Amygdala (tissue), 56 donors: ENCODE measurements at regions not wholly inside any gene's neighbourhood (a gene's known extent, or its start where the extent isn't known, plus 50 kb on each side); places are given as distances from the start of the nearest gene placed in this dataset.

Experiments
- DNase-seq, 56 donors: peaks; one replicate each; lab custom pipeline; 2025; lab: John Stamatoyannopoulos, UW

DNA sequence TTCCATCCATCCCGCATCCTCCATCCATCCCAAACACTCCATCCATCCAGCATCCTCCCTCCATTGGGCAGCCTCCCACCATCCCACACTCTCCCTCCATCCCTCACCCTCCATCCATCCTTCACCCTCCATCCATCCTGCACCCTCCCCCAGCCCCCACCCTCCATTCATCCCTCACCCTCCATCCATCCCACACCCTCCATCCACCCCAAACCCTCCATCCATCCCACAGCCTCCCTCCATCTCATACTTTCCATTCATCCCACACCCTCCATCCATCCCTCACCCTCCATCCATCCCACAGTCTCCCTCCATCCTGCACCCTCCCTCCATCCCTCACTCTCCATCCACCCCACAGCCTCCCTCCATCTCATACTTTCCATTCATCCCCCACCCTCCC is 60.4 kb downstream of the FOXI2 start:
- DNase-seq: peak in 8 of 56 donors; percentile 2 to 26 (median 10)

DNA sequence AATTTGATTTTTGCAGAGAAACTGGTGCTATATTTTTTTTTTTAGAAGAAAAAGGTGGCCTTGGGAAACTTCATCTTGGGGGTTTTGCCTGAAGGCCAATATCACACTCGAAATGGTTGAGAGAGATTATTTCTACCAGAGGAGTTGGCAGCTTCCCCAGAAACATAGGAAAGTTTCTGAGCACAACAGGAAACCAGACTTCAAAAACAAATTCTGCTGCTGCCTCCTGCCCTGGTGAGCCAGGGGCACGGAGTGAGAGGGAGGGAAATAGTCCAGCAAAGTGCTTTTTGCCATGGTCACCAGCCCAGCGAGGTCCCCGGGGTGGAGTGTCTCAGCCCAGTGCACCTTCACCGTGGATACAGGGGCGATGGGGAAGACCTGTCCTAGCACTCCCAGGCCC is 61.1 kb downstream of the FOXI2 start:
- no peak for DNase-seq

DNA sequence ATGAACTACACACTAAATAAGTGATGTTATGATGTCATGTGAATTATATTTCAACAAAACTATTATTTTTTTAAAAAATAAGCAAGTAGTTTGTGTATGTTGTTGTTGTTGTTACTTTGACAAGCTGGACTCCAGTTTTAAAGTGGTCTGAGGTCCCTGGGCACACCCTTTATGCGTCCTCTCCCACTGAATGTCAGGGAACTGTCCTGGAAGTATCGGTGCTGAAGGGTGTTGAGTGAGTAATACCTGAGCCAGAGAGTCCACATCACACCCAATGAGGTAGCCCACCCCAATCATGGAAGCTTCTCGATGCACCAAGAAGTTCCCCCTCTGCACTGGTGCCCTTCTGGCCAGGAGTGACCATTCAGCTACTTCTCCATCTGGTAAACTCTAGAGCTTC is 64.3 kb downstream of the FOXI2 start:
- no peak for DNase-seq

DNA sequence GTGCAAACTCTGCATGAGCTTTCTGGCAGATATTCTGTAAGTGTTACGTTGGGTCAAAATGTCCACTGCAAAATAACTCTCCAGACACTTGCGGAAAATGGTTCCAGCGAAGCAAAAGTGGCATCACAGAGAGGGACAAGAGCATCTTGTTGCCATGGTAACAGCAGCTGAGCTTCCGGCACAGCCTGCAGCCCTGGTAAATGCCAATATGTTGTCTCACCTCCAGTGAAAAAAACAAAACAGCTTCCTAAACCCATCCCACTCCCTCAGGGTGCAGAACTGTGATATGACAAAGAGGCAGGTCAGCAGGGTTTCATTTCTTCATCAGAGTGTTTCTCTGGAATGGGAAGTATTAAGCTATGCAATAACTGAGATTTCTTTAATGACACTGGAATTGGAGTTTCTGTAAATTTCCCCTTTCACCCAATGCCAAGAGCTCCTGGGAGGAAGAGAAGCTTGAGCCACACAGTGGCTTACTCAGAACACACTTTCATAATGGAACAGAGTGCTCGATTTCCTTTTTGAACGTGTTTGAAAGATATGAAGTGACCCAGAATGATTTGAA is 65.6 kb downstream of the FOXI2 start:
- DNase-seq: peak in 2 of 56 donors; percentile 3 to 4

DNA sequence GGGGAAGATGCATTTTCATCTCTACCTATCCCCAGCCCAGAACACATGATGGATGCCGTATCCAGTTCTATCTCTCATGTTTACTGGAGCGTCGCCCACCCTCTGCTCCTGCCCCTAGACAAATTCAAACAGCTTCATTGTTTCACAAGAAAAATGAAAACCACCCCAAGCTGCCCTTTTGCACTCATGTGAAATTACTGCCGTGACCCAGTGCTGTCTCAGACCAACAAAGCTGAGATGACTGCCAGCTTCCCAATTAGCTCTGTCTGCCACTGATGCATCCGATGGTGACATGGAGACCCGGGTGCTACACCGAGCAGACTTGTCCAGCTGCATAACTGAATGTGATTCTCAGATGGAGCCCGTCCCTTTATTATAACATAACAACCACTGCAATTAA is 67.7 kb downstream of the FOXI2 start:
- DNase-seq: no peak

DNA sequence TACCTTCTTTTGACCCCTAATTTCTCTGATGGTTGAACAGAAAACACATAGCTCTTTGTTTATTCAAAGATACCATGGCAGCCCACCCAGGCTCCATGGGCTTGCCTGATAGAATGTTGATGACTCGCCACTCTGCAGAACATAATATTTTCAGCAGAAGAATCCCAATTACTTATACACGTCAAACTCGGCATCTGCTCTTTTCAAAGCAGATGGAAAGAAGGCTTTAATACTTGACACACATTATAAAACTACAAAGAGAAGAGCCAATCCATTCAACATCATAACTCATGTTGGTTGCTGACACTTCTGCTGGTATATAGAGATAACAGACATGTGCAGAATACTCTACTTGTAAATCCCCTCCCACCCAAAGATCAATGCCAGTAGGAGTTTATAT is 69.0 kb downstream of the FOXI2 start:
- DNase-seq: no peak

DNA sequence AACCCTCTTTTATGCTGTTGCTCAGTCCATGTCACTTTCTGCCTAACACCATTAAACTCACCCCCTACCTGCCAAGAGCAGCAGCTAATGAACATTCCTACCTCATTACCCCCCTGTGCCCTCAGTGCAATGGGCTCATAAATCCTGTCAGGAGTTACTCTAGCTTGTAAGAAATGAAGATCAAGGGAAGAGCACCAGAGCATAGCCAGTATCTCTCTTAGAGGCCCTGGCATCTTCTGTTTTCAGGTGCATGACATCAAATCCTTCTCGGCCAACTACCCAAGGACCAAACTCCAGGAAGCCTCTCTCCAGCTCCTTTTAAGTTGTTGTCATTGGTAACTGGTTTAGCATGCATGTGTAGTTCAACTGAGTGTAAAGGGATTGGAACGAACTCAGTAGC is 75.1 kb downstream of the FOXI2 start:
- DNase-seq: no peak

DNA sequence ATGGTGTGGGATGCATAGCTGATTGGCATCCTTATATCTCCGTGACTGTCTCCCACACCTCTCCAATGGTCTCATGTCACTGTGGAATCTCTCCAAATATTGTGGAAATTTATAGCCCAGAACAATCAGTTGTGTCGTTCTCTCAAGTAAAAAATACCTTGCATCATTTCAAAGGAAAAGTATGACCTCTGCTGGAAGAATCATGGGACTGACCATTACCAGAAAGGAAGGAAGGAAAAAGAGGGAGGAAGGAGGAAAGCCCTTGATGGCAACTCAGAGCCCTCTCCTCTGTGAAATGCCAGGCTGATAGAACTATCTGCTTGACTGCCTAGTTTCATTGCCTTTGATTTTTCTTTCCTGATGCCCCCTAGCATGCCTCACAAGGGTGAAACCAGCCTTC is 76.3 kb downstream of the FOXI2 start:
- DNase-seq: peak in 1 of 56 donors; percentile 7

DNA sequence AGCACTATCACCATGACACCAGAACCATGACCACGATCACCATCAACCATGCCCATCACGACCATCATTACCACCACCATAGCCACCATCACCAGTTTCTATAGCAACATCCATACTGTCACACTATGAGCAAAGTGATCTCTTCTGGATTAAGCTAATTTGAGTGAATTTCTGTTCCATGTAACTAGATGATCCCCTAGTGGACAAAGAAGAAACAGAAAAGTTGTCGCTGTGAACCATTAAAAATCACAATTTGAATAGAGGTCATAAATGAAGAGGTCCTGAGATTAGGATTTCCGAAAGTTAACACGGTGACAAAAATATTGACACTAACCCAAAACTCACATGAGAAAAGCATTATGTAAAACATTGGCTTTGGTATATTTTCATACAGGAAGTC is 77.6 kb downstream of the CLRN3 start:
- no peak for DNase-seq

DNA sequence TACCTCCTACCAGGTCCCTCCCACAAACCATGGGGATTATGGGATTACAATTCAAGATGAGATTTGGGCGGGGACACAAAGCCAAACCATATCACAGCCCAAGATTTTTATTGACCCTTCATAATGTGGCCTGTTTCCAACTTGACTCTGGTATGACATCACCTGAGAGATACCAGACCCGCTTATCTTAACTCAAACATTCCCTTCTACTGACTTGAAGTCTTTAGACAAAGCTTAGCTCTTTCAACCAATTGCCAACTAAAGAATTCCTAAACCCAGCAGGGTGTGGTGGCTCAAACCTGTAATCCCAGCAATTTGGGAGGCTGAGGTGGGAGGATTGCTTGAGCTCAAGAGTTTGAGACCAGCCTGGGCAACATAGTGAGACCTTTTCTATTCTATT is 67.9 kb downstream of the CLRN3 start:
- no peak for DNase-seq

DNA sequence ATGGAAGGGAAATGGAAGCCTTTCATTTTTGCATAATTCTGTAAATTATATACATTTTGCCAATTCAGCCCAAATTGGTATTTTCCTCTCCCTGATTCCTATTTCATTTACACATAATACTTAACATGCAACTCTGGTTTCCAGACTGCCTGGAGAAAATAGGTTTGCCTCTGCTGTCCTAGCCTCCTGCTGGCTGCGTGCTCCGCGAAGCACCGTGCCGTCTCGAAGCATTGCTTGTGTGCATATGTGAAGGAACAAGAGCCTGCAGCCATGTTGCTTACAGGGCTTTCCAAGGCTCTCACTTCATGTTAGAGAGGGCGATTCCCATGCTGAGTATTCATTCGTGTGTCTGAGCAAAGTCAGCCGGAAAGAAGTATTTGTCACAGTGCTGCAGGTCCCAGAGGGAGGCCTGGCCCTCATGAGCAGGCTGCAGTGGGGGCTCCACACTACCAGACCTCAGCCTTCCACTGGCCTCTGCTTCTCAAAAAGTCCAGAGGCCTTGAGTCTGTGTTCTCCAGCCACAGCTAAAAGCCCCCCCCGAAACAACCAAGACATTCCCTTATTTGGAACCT is 66.5 kb downstream of the CLRN3 start:
- DNase-seq: no peak

DNA sequence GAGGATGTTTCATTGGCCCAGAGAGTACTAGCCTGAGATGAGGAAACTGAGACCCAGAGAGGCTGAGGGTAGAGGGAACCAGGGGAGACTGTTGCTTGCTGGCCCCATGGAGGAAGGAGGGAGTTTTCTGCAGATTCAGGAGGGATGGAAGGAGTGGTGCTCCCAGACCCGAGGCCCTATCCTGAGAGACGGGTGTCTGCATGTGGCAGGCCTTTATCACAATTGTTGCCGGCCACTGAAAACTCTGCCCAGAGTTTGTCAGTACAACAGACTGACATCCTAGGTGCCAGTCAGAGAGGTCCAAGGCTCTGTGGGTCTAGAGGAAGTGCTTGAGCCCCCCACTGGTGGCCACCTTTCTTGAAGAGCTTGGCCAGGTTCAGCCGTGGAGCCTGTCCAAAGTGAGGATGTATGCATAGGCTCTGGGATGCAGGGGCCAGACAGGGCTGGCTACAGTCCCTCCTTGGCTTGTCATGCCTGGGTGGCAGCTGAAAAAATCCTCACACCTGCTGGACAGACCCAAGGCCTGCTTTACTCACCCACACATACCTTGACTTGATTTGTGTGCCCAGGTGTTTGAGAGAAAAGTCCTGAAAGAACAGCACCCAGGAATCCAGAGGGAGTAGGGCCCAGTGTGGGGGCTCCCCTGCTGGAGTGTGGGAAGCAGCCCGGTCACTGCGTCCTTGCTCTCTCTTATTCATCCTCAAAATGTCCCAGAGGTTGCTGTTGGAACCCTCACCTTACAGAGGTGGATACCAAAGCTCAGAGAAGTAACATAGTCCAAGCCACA is 65.2 kb downstream of the CLRN3 start:
- DNase-seq: no peak
